GM12878 (cell line): ENCODE measurements at regions not wholly inside any gene's neighbourhood (a gene's known extent, or its start where the extent isn't known, plus 50 kb on each side); places are given as distances from the start of the nearest gene placed in this dataset.

Source experiments
- ATAC-seq: fragments of 200-7000 bp; cut with Tn5 transposase; 3 replicates; pipeline ENCODE4 v1.9.1; 2020; ENCODE audit warnings: mild to moderate bottlenecking, moderate library complexity
- BruUV-seq: library from RNA; stranded (reverse); fragments of 400-500 nt; replicated peaks from 2 replicates; lab custom pipeline; 2021; lab: Mats Ljungman, UMichigan
- CTCF ChIA-PET: fragments of 300-600 bp; sonication (Branson Sonifier 250); formaldehyde crosslinking; extraction: SDS; loops from one replicate; lab custom pipeline; 2021; ENCODE audit warnings: inconsistent platforms; lab: Yijun Ruan, JAX
- POLR2A ChIA-PET: fragments of 350-600 bp; formaldehyde crosslinking; extraction: SDS; loops from one replicate; lab custom pipeline; 2021; ENCODE audit warnings: inconsistent platforms; lab: Charles Lee
- RAD21 ChIA-PET: fragments of 300-600 bp; sonication (Branson Sonifier 250); formaldehyde crosslinking; loops from one replicate; lab custom pipeline; 2023; ENCODE audit warnings: antibody characterized with exemption; ENCODE audit not compliant: unreplicated experiment; lab: Charles Lee
- SMC1A ChIA-PET: fragments of 300-600 bp; sonication (Branson Sonifier 250); formaldehyde crosslinking; loops from one replicate; lab custom pipeline; 2023; ENCODE audit not compliant: unreplicated experiment, uncharacterized antibody; lab: Charles Lee
- DNase-seq: peaks from one replicate; pipeline ENCODE4 v3.0.0-alpha.2; 2011; ENCODE audit warnings: low read depth, low spot score
- FAIRE-seq: peaks from 3 replicates; lab custom pipeline; 2011; peaks lifted over from hg19 to GRCh38; lab: Jason Lieb, UNC
- H2AFZ ChIP-seq: 2 replicates; pipeline ENCODE4 v1.6.0; 2011; ENCODE audit warnings: low read depth, low read length, control low read depth; ENCODE audit not compliant: control insufficient read depth
- H3K27ac ChIP-seq: 2 replicates; pipeline ENCODE4 v1.5.1; 2011; ENCODE audit warnings: control low read depth; ENCODE audit not compliant: control insufficient read depth, insufficient read depth
- H3K27me3 ChIP-seq, 2 experiments: replicated peaks in 1 of 2; 2 replicates each; pipeline versions ENCODE4 v1.6.0 to v1.6.1; 2011; ENCODE audit warnings: low read length in 1 of 2; ENCODE audit not compliant: control insufficient read depth in 2 of 2, insufficient read depth in 2 of 2
- H3K36me3 ChIP-seq, 2 experiments: 2 replicates each; pipeline ENCODE4 v1.5.1; 2011; ENCODE audit warnings: low read length in 1 of 2; ENCODE audit not compliant: control insufficient read depth in 2 of 2, insufficient read depth in 2 of 2
- H3K4me1 ChIP-seq: 2 replicates; pipeline ENCODE4 v1.6.1; 2011; ENCODE audit warnings: mild to moderate bottlenecking, low read length, moderate library complexity, mixed read lengths; ENCODE audit not compliant: control insufficient read depth, insufficient read depth
- H3K4me2 ChIP-seq: 2 replicates; pipeline ENCODE4 v1.6.0; 2011; ENCODE audit warnings: control low read depth; ENCODE audit not compliant: control insufficient read depth, insufficient read depth
- H3K4me3 ChIP-seq: fragments of 200-600 bp; sonication (generic); 2 replicates; pipeline ENCODE4 v1.5.1; 2016
- H3K79me2 ChIP-seq: 2 replicates; pipeline ENCODE4 v1.6.0; 2011; ENCODE audit warnings: low read length; ENCODE audit not compliant: control insufficient read depth, insufficient read depth
- H3K9ac ChIP-seq: 2 replicates; pipeline ENCODE4 v1.8.0; 2011; ENCODE audit warnings: low read length, control low read depth, mixed read lengths; ENCODE audit not compliant: control insufficient read depth, insufficient read depth
- H3K9me3 ChIP-seq: replicated peaks from 3 replicates; pipeline ENCODE4 v1.5.1; 2011; ENCODE audit warnings: mild to moderate bottlenecking, low read length; ENCODE audit not compliant: control insufficient read depth, insufficient read depth
- H4K20me1 ChIP-seq: 2 replicates; pipeline ENCODE4 v1.6.0; 2011; ENCODE audit not compliant: control insufficient read depth, insufficient read depth
- CBX3 ChIP-seq: fragments of 200-600 bp; sonication (generic); IDR thresholded peaks from 2 replicates; pipeline ENCODE4 v1.6.1; 2016; ENCODE audit warnings: low read depth, borderline replicate concordance
- CEBPB ChIP-seq, 2 experiments: fragments of 150-350 bp in 1 of 2; IDR thresholded peaks; 2 replicates each; pipeline ENCODE4 v1.6.1; 2012 to 2014; ENCODE audit warnings: low read depth in 2 of 2, low read length in 2 of 2, borderline replicate concordance in 1 of 2, inconsistent platforms in 1 of 2
- FOS ChIP-seq: IDR thresholded peaks from 3 replicates; pipeline ENCODE4 v1.6.1; 2011; ENCODE audit warnings: borderline replicate concordance; ENCODE audit not compliant: insufficient read length; ENCODE audit errors: extremely low read depth
- IKZF2 ChIP-seq, 2 experiments: fragments of 450-650 bp; IDR thresholded peaks; 2 replicates each; pipeline ENCODE4 v1.6.1; 2017; ENCODE audit warnings: mild to moderate bottlenecking in 2 of 2, moderate library complexity in 2 of 2
- MEF2A ChIP-seq: IDR thresholded peaks from 2 replicates; pipeline ENCODE4 v1.6.1; 2011; ENCODE audit warnings: low read depth, mild to moderate bottlenecking, low read length, moderate library complexity; ENCODE audit not compliant: insufficient read depth
- NFYA ChIP-seq: IDR thresholded peaks from 2 replicates; pipeline ENCODE4 v1.6.1; 2011; ENCODE audit warnings: low read depth, mild to moderate bottlenecking, low read length, improper control_type of control experiment, borderline replicate concordance
- NR2C1 ChIP-seq: fragments of 450-650 bp; IDR thresholded peaks from 2 replicates; pipeline ENCODE4 v1.6.1; 2017; ENCODE audit warnings: antibody characterized with exemption, mild to moderate bottlenecking, moderate library complexity
- NRF1 ChIP-seq: conservative IDR thresholded peaks from 2 replicates; pipeline ENCODE4 v1.6.1; 2011; ENCODE audit warnings: mild to moderate bottlenecking, low read depth, low read length, improper control_type of control experiment
- POLR2A ChIP-seq: IDR thresholded peaks from 2 replicates; pipeline ENCODE4 v1.6.1; 2011; ENCODE audit warnings: low read depth, mild to moderate bottlenecking, low read length
- SMAD5 ChIP-seq: IDR thresholded peaks from 2 replicates; pipeline ENCODE4 v1.6.1; 2016; ENCODE audit warnings: antibody characterized with exemption, low read depth
- SMC3 ChIP-seq: IDR thresholded peaks from 2 replicates; pipeline ENCODE4 v1.6.1; 2011; ENCODE audit warnings: low read length, improper control_type of control experiment, borderline replicate concordance
- SREBF2 ChIP-seq: IDR thresholded peaks from 2 replicates; pipeline ENCODE4 v1.6.1; 2012; ENCODE audit warnings: mild to moderate bottlenecking, low read length
- ZNF622 ChIP-seq: fragments of 450-650 bp; IDR thresholded peaks from 2 replicates; pipeline ENCODE4 v1.6.1; 2017; ENCODE audit warnings: mild to moderate bottlenecking, inconsistent platforms
- ZZZ3 ChIP-seq: IDR thresholded peaks from 2 replicates; pipeline ENCODE4 v1.6.1; 2011; ENCODE audit warnings: low read depth; ENCODE audit not compliant: control insufficient read depth, insufficient read length
- WGBS: methylation state at CpG from one replicate; pipeline ENCODE4 v1.1.6; 2016; ENCODE audit warnings: low lambda C conversion rate; ENCODE audit not compliant: insufficient replicate concordance, insufficient coverage; ENCODE audit errors: missing lambda C conversion rate; 5-methylcytosine and 5-hydroxymethylcytosine counted together
- in situ Hi-C: fragments of 300-500 bp; cut with MboI; formaldehyde crosslinking; loops from 9 replicates; pipeline ENCODE4 v1.14.3; 2018; ENCODE audit warnings: mixed read lengths
- intact Hi-C: fragments of 100-400 bp; cut with micrococcal nuclease; formaldehyde crosslinking; loops from one replicate; pipeline ENCODE4 v1.14.2; 2022; ENCODE audit not compliant: unreplicated experiment
- TF ChIP-seq, protein P1 (sequence below): fragments of 150-350 bp; IDR thresholded peaks from 2 replicates; pipeline ENCODE4 v1.6.1; 2016; ENCODE audit warnings: low read depth, low read length
- TF ChIP-seq, protein P2 (sequence below): fragments of 450-650 bp; formaldehyde crosslinking; IDR thresholded peaks from 2 replicates; pipeline ENCODE4 v1.5.0; 2022; ENCODE audit warnings: mild to moderate bottlenecking, missing genetic modification characterization

DNA sequence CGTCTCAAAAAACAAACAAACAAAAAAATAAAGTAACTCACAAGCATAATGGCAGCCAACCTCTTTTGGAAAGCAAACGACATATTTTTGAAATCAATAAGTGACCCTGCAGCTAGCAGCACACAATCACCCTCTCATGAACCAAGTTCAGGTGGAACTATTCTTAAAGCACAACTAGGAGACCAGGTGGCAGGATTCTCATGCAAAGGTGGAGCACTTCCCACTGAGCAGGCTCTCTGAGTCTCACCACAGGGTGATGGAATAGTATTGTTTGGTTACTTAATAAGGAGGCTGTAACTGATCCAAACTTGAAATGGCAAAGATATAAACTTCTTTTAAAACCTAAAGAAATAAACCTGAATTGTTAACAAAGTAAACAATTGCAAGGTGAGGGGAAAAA lies 1293.1 kb downstream of the PCDH19 start (continued):
- TF ChIP-seq, protein P1, sequence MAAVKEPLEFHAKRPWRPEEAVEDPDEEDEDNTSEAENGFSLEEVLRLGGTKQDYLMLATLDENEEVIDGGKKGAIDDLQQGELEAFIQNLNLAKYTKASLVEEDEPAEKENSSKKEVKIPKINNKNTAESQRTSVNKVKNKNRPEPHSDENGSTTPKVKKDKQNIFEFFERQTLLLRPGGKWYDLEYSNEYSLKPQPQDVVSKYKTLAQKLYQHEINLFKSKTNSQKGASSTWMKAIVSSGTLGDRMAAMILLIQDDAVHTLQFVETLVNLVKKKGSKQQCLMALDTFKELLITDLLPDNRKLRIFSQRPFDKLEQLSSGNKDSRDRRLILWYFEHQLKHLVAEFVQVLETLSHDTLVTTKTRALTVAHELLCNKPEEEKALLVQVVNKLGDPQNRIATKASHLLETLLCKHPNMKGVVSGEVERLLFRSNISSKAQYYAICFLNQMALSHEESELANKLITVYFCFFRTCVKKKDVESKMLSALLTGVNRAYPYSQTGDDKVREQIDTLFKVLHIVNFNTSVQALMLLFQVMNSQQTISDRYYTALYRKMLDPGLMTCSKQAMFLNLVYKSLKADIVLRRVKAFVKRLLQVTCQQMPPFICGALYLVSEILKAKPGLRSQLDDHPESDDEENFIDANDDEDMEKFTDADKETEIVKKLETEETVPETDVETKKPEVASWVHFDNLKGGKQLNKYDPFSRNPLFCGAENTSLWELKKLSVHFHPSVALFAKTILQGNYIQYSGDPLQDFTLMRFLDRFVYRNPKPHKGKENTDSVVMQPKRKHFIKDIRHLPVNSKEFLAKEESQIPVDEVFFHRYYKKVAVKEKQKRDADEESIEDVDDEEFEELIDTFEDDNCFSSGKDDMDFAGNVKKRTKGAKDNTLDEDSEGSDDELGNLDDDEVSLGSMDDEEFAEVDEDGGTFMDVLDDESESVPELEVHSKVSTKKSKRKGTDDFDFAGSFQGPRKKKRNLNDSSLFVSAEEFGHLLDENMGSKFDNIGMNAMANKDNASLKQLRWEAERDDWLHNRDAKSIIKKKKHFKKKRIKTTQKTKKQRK: no peak

- no peaks in the 10 kb centered on the region for H4K20me1 ChIP-seq
- RAD21 ChIA-PET: no interaction called here
- DNase-seq (no peak), ATAC-seq (no peak), FAIRE-seq (no peak)
- BruUV-seq: no TSS peak
- H3K27ac ChIP-seq: no peak overlapping the region
- no peak overlapping the region for H3K4me2 ChIP-seq
- H3K79me2 ChIP-seq: no peaks in the 10 kb centered on the region
- in situ Hi-C loops (no loop called here), intact Hi-C loops (no loop called here)
- no peaks in the 10 kb centered on the region for H3K36me3 ChIP-seq
- POLR2A ChIA-PET: no interaction called here
- no peak overlapping the region for H3K9ac ChIP-seq
- 2% methylated on average over 4 of the region's 4 CpGs for WGBS
- no peaks in the 10 kb centered on the region for H3K9me3 ChIP-seq
- H3K4me1 ChIP-seq: no peaks in the 10 kb centered on the region
- SMC1A ChIA-PET: no interaction called here
- no peak overlapping the region for H2AFZ ChIP-seq
- H3K4me3 ChIP-seq: no peak overlapping the region
- H3K27me3 ChIP-seq: no peaks in the 10 kb centered on the region
- CTCF ChIA-PET: no interaction called here
- TF ChIP-seq IKZF2 (IDR thresholded peaks at IDR 0.05): no peak
- TF ChIP-seq ZZZ3: no peak
- TF ChIP-seq ZNF622: no peak
- TF ChIP-seq CBX3: no peak
- no peak for TF ChIP-seq SMC3
- no peak for TF ChIP-seq POLR2A
- no peak for TF ChIP-seq NR2C1
- TF ChIP-seq NFYA: no peak
- no peak for TF ChIP-seq FOS
- TF ChIP-seq SMAD5: no peak
- no peak for TF ChIP-seq CEBPB (IDR thresholded peaks at IDR 0.05; ENCODE audit: borderline replicate concordance in 1 of 2, low read depth in 2 of 2, low read length in 2 of 2)
- TF ChIP-seq, protein P2, sequence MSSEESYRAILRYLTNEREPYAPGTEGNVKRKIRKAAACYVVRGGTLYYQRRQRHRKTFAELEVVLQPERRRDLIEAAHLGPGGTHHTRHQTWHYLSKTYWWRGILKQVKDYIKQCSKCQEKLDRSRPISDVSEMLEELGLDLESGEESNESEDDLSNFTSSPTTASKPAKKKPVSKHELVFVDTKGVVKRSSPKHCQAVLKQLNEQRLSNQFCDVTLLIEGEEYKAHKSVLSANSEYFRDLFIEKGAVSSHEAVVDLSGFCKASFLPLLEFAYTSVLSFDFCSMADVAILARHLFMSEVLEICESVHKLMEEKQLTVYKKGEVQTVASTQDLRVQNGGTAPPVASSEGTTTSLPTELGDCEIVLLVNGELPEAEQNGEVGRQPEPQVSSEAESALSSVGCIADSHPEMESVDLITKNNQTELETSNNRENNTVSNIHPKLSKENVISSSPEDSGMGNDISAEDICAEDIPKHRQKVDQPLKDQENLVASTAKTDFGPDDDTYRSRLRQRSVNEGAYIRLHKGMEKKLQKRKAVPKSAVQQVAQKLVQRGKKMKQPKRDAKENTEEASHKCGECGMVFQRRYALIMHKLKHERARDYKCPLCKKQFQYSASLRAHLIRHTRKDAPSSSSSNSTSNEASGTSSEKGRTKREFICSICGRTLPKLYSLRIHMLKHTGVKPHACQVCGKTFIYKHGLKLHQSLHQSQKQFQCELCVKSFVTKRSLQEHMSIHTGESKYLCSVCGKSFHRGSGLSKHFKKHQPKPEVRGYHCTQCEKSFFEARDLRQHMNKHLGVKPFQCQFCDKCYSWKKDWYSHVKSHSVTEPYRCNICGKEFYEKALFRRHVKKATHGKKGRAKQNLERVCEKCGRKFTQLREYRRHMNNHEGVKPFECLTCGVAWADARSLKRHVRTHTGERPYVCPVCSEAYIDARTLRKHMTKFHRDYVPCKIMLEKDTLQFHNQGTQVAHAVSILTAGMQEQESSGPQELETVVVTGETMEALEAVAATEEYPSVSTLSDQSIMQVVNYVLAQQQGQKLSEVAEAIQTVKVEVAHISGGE: no peak
- no peak for TF ChIP-seq NRF1
- TF ChIP-seq SREBF2: no peak
- TF ChIP-seq MEF2A: no peak
Measured at GRCh38 chrX:99095965-99096635, 1314.0 kb downstream of the PCDH19 start.
